Stimulated activated CD4-positive, alpha-beta T cell treated with anti-CD3 and anti-CD28 coated beads, Interleukin-4, amount 100 ng/mL, for 24 hours (primary cell): ENCODE measurements at regions not wholly inside any gene's neighbourhood (a gene's known extent, or its start where the extent isn't known, plus 50 kb on each side); places are given as distances from the start of the nearest gene placed in this dataset.

Experiments
- DNase-seq: peaks from one replicate; pipeline ENCODE4 v3.0.0-alpha.2; 2020

DNA sequence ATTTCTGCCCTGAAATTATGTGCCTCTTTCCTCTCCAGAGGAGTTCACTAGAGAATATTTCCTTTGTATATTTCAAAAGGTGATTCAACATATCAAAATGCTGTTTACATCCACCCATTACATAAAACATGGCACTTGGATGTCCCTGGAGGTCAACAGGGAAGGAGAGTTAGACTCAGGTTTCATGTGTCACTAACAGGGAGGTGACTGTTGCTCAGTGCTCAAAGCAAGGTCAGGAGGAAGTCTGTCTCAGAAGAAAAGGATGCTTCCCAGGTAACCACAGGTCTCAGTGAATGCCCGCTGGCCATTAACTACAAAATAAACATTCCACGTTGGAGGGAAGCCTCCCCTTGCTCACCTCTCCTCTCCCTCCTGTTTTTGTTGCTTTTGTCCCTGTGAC lies 198.6 kb downstream of the AXIN2 start:
- DNase-seq: no peak

- DNase-seq: no peak
Measured at GRCh38 chr17:65360961-65361552, 200.4 kb downstream of the AXIN2 start.

- DNase-seq: peak; percentile 45
Measured at GRCh38 chr17:65359016-65359415, 202.4 kb downstream of the AXIN2 start.

DNA sequence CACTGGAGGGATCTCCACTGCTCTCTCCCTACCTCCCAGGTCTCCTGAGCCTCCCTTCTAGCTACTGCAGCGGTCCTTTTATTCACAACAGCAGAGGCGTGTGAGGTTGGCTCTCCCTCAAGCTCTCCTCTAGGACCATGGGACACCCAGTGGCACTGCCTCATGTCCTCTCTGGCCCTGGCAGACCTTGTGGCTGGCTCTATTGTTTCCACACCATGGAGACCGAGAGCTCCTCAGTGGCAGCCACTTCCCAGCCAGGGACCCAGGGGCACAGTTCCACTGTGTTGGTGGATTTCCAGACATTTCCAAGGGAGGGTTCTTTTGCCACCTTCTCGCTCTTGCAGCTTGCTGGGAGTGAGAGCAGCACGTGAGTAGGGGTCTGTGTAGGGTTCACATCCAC lies 204.9 kb downstream of the AXIN2 start:
- no peak for DNase-seq

GRCh38 chr17:65355246-65355645 lies 206.2 kb downstream of the AXIN2 start:
- no peak for DNase-seq

DNA sequence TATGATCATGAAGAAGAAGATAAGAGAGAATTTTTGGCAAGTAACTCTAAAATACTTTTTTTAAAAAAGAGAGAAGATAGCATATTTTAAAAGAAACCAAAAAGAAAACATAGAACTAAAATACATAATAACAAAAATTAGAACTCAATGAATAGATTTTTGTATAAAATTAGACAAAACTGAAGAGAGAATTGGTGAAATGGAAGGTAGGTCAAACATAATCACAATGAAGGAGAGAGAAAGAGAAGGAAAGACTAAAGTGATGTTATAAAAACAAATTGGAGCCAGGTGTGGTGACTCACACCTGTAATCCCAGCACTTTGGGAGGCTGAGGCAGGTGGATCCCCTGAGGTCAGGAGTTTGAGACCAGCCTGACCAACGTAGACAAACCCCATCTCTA lies 211.5 kb downstream of the AXIN2 start:
- no peak for DNase-seq

DNA sequence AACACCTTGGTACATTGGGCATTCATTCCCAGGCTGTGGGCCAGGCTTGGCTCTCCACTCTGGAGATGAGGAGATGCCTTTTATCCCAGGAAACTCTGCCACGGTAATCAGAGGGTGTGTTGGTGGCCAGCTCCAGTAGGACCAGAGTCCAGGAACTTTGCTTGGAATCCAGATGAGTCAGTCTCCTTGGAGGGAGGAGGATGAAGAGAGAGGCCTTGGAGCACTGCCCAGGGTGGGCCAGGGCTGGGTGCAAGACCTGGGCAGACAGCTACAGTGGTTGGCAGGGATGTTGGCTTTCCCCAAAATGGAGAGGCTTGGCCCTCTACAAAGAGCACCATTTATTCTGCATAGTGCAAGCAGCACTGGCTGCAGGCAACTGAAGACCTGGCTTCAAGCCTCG lies 209.0 kb downstream of the RGS9 start:
- no peak for DNase-seq

DNA sequence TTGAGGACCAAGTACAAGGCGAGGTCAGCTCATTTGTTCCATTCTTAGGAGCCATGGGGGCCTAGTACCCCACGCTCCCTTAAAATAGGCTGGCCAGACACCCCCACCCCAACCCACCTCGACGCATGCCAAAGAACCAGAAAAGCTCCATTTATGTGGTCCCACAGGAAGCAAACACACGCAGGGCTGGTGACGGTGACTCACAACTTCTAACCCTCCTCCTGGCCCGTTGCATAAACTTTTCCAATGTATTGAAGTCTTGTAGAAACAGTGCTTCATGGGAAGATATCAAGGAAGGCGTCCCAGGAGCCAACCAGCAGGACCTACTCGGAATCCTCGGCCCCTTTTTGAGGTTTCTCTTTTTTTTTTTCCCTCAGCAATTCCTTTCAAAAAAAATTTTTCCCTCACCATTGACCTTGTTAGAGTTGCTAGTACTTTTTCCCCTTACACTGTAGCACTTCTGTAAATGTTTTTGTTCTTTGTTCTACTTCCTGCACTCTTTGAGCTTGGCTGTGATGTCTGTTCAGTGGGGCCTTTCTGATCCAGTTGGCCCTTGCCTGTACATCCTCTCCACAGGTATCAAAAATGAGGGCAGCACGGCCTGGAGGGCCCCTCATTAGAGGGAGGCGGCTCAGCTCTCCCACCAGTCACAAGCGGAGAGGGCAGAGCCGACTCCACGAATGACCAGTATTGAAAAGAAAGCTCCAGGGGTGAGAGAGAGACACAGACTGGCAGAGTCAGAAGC lies 208.3 kb downstream of the RGS9 start:
- DNase-seq: peak; percentile 20

DNA sequence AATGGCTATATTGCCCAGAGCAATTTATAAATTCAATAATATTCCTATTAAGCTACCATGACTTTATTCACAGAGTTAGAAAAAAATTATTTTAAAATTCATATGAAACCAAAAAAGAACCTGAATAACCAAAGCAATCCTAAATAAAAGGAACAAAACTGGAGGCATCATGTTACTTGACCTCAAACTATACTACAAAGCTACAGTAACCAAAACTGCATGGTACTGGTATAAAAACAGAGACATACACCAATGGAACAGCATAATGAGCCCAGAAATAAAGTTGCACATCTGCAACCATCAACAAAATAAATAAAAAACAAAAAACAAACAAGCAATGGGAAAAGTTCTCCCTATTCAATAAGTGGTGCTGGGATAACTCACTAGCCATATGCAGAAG lies 203.2 kb downstream of the RGS9 start:
- no peak for DNase-seq

- no peak for DNase-seq
Measured at GRCh38 chr17:65334406-65334805, 197.2 kb downstream of the RGS9 start.

DNA sequence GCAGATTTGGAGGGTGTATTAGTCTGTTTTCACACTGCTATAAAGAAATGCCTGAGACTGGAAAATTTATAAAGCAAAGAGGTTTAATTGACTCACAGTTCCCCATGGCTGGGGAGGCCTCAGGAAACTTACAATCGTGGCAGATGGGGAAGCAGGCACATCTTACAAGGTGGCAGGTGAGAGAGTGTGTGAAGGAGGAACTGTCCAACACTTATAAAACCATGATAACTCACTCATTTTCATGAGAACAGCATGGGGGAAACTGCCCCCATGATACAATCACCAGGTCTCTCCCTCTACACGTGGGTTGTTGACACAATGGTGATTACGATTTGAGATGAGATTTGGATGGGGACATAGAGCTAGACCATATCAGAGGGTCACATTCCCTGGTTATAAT lies 195.6 kb downstream of the RGS9 start:
- DNase-seq: no peak

DNA sequence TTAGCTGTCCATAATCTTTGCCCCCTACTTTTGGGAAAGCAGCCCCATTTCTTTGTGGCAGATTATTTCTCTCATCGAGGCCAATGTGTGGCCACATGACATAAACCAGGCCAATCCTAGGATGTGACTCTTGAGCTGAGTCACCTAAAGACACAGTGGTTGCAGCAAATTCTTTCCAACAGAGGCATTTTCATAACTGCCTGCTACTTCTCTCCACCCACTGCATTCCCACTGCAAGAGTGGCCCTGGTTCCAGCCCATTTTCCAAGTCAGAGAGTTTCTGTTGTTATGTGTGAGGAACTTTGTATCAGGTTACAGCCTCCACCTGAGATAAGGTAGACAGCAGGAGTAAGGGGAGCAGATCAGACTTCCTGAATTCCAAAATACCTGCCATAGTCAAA lies 195.2 kb downstream of the RGS9 start:
- DNase-seq: no peak

DNA sequence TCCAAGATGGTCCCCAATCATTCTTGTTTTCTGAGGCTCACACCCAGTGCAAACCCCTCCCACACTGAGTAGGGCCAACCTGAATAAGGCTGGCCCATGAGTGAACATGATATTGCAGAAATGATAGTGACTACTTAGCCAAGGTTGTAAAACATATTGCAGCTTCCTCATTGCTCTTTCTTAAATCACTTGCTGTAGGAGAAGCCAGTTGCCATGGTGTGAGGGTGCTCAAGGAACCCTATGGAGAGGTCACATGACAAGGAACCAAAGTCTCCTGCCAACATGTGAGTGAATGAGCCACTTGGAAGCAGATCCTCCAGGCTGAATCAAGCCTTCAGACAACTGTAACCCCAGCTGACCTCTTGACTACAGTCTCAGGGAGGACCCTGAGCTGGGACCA lies 191.4 kb downstream of the RGS9 start:
- DNase-seq: no peak

- DNase-seq: no peak
Measured at GRCh38 chr17:65324611-65325342, 187.6 kb downstream of the RGS9 start.

DNA sequence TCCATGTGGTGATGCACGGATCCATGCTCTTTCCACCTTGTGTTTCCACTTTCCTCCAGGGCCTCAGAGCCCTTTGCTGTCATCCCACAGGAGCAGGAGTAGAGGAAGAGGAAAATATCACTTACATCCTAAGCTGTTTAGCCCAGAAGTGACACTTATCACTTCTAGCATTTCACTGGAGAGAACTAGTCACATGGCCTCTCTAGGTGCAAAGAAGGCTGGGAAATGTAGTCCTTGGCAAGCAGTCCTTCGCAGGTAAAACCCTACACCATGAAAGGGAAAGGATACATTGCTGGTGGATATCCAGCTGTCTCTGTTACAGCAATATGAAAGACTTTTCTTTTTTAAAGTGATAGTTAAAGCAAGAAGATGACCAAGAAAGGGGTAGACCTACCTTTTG lies 185.9 kb downstream of the RGS9 start:
- DNase-seq: no peak

DNA sequence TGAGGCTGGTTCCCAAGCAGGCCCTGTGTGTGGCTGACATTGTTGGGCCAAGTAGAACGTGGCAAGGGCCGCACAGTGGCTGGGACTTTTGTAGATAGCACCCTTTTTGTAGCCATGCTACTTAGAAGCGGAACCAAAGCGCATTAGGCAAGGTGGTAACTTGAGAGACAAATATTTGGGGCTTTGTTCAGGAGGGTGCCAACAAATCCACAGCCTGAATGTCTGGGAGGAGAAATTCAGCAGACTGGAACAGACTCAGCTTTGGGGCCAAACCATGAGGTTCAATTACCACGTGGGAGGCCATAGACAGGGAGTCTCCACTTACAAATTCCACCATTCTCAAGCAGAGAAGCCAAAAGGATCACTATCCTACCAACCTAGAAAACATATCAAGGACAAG lies 183.7 kb downstream of the RGS9 start:
- DNase-seq: no peak

DNA sequence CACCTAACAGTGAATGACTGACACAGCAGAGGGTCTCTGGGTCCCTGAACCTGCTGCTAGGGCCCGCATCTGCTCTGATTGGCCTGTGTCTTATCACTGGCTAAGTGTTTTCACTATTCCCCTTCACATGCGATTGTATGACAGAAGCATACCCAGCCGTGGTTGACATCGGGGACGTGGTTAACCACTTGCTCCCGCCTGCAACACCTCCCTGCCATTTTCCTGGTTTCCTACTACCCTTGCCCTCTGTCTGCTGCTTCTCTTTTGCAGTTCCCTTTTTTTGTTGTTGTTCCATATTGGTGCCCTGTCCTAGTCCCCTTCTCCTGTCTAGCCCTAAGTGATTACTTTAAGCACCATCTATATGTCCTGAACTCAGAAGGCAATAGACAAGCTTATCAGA lies 177.0 kb downstream of the RGS9 start:
- no peak for DNase-seq

DNA sequence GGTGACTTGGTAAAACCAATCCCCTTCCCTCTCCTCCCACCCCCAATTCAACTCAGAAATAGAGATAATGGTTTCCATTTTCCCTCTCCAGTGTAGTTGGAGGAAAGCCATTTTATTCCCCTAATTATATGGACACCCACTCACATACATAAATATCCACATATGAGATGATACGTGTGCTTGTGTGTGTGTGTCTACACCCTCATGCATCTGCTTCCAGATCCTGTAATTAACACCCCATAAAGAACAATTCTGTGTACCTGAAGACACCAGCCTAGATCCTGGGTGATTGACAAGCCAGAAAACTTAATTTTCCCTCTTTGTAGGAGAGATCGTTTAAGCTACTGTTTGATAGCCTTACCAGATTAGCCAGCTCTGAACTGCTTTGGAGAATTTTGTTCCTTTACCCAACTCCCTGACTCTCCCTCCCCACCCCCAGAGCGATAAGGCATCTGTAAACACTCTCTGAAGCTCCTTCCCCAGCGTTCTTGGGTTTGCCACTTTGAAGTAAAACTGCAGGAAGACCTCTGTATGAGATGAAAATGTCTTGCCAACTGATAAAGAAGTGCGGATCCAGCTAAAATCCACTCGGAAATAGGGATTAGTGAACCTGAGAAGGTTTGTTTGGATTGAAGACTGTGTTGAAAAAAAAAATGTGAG lies 175.7 kb downstream of the RGS9 start:
- DNase-seq: no peak

DNA sequence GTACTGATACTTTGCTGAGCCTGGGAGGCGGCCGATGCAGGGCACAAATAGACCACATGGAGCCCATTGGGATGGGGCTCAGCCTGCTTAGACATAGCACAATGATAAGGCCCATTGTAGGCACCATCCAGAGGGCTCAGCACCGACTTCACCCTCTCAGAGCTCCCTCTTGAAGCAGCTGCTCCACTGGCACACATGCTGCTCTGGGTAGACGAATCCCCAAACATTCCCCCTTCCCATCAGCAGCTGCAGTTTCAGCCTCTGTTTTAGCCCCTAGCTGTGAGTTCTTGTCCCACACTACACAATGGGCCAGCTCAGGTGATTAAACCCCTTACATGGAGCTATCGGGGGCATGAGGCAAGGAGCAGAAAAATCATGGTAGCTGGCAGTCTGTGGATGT lies 174.1 kb downstream of the RGS9 start:
- DNase-seq: no peak

GRCh38 chr17:65307961-65308316 lies 170.8 kb downstream of the RGS9 start:
- no peak for DNase-seq

- DNase-seq: no peak
Measured at GRCh38 chr17:65307081-65307960, 170.2 kb downstream of the RGS9 start.

- DNase-seq: no peak
Measured at GRCh38 chr17:65305778-65306177, 168.6 kb downstream of the RGS9 start.

DNA sequence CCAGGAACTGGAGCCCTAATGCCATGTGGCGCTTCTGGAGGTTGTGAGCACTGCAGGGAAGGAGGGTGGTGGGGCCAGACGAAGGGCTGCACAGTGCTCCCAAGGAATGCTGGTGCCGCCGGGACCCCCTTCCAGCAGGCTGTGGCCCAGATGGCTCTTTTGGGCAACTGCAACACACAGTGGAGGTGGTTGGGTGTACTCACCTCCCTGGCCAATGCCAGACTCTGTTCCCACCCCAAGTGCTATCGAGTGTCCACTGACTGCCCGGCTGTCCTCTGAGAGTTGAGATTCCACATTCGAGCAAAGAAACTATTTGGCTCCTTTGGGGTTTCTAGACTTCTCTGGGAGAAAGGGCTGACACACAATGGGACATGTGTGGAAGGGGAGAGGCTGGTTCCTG lies 167.9 kb downstream of the RGS9 start:
- DNase-seq: no peak
